WTC11 (cell line): ENCODE measurements at regions not wholly inside any gene's neighbourhood (a gene's known extent, or its start where the extent isn't known, plus 50 kb on each side); places are given as distances from the start of the nearest gene placed in this dataset.

Experiments
- ATAC-seq: fragments of 200-7000 bp; cut with Tn5 transposase; 2 replicates; pipeline ENCODE4 v1.10.0; 2021; ENCODE audit warnings: mild to moderate bottlenecking, moderate library complexity
- CTCF ChIA-PET: fragments of 300-600 bp; sonication (Branson Sonifier 250); formaldehyde crosslinking; loops from one replicate; lab custom pipeline; 2021; ENCODE audit warnings: antibody characterized with exemption; lab: Charles Lee
- POLR2A ChIA-PET: fragments of 350-600 bp; sonication (Branson Sonifier 250); formaldehyde crosslinking; loops from one replicate; lab custom pipeline; 2021; ENCODE audit warnings: antibody characterized with exemption; lab: Charles Lee
- DNase-seq: peaks from one replicate; pipeline ENCODE4 v3.0.0; 2021; ENCODE audit warnings: low spot score
- H3K27ac Mint-ChIP-seq: 2 replicates; pipeline ENCODE4 v1.8.0; 2021; ENCODE audit warnings: mixed read lengths
- H3K27me3 Mint-ChIP-seq: 2 replicates; pipeline ENCODE4 v1.8.0; 2021; ENCODE audit warnings: low read depth, mild to moderate bottlenecking, moderate library complexity, mixed read lengths
- H3K36me3 Mint-ChIP-seq: 2 replicates; pipeline ENCODE4 v1.8.0; 2021; ENCODE audit warnings: mixed read lengths
- H3K4me1 Mint-ChIP-seq: 2 replicates; pipeline ENCODE4 v1.8.0; 2022; ENCODE audit warnings: mixed read lengths
- H3K4me3 Mint-ChIP-seq: 2 replicates; pipeline ENCODE4 v1.8.0; 2021; ENCODE audit warnings: mild to moderate bottlenecking, moderate library complexity, mixed read lengths
- H3K9me3 Mint-ChIP-seq: 2 replicates; pipeline ENCODE4 v1.8.0; 2021; ENCODE audit warnings: mixed read lengths
- ATF1 ChIP-seq: sonication (generic); formaldehyde crosslinking; IDR thresholded peaks from 2 replicates; pipeline ENCODE4 v1.8.1; 2023; ENCODE audit warnings: mild to moderate bottlenecking, moderate library complexity, missing genetic modification reagents
- CTCF ChIP-seq: fragments of 200-600 bp; IDR thresholded peaks from 2 replicates; pipeline ENCODE4 v1.8.0; 2022; ENCODE audit warnings: antibody characterized with exemption
- EMX1 ChIP-seq: fragments of 250-450 bp; sonication (Bioruptor Pico); IDR thresholded peaks from 2 replicates; pipeline ENCODE4 v1.8.0; 2021; ENCODE audit warnings: mild to moderate bottlenecking
- FOXJ3 ChIP-seq: sonication (generic); formaldehyde crosslinking; IDR thresholded peaks from 2 replicates; pipeline ENCODE4 v1.9.0; 2021; ENCODE audit warnings: missing genetic modification reagents, mild to moderate bottlenecking, borderline replicate concordance
- GTF2I ChIP-seq: fragments of 250-450 bp; sonication (Bioruptor Pico); conservative IDR thresholded peaks from 2 replicates; pipeline ENCODE4 v1.4.0; 2021; ENCODE audit warnings: mild to moderate bottlenecking
- MLX ChIP-seq: sonication (generic); formaldehyde crosslinking; IDR thresholded peaks from 2 replicates; pipeline ENCODE4 v1.8.1; 2023; ENCODE audit warnings: mild to moderate bottlenecking, missing genetic modification reagents, moderate library complexity
- MXD4 ChIP-seq: fragments of 250-450 bp; sonication (Bioruptor Pico); IDR thresholded peaks from 2 replicates; pipeline ENCODE4 v1.8.0; 2021; ENCODE audit warnings: mild to moderate bottlenecking, moderate library complexity, borderline replicate concordance
- NFE2L1 ChIP-seq: sonication (generic); formaldehyde crosslinking; IDR thresholded peaks from 2 replicates; pipeline ENCODE4 v1.8.1; 2023; ENCODE audit warnings: missing genetic modification reagents
- PRRX2 ChIP-seq: fragments of 250-450 bp; sonication (Bioruptor Pico); IDR thresholded peaks from 2 replicates; pipeline ENCODE4 v1.8.0; 2021; ENCODE audit warnings: mild to moderate bottlenecking
- ZNF219 ChIP-seq: sonication (generic); formaldehyde crosslinking; IDR thresholded peaks from 2 replicates; pipeline ENCODE4 v1.8.0; 2023; ENCODE audit warnings: missing genetic modification reagents, mild to moderate bottlenecking, borderline replicate concordance
- ZNF263 ChIP-seq: sonication (generic); formaldehyde crosslinking; IDR thresholded peaks from 2 replicates; pipeline ENCODE4 v1.8.1; 2022; ENCODE audit warnings: low read depth, mild to moderate bottlenecking, moderate library complexity, missing genetic modification reagents
- ZNF281 ChIP-seq: sonication (generic); formaldehyde crosslinking; IDR thresholded peaks from 2 replicates; pipeline ENCODE4 v1.8.0; 2023; ENCODE audit warnings: mild to moderate bottlenecking, missing genetic modification reagents
- TF ChIP-seq, protein P1 (sequence below): sonication (generic); formaldehyde crosslinking; IDR thresholded peaks from 2 replicates; pipeline ENCODE4 v1.8.0; 2022; ENCODE audit warnings: mild to moderate bottlenecking, missing genetic modification reagents
- TF ChIP-seq, protein P2 (sequence below): fragments of 250-450 bp; sonication (Bioruptor Pico); IDR thresholded peaks from 2 replicates; pipeline ENCODE4 v1.8.0; 2021; ENCODE audit warnings: mild to moderate bottlenecking
- TF ChIP-seq, protein P3 (sequence below): fragments of 250-450 bp; sonication (Bioruptor Pico); IDR thresholded peaks from 2 replicates; pipeline ENCODE4 v1.9.0; 2021; ENCODE audit warnings: mild to moderate bottlenecking, borderline replicate concordance

DNA sequence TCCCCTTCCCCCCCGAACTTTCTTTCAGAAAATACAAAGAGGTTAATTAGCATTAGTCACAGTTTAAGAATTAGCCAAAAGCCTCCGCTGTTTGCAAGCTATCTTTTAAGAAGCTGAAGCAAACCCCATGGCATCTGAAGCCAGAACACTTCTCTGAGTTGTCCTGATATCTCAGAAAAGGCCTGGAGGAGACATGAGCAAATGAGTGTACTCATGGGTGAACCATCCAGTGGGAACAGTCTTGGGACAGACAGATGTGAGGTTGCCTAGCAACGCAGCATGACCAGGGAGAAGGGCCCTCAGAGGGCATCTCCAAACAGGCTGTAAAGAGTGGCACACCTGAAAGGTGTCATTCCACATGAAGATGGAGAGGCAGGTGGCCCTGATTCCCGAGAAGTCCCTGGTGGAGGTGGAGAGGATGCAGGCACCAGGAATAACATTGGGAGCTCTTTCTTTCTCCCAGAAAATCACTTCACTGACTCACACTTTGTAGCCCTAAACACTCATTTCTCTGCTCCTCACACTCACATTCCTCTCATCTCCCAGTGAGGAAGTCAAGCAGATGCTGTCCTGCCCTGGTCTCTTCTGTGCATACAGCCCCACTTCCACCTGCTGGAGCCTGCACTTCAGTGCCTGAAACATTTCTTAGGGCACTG, 87.0 kb upstream of the TSHZ3 start:
- H3K4me1 Mint-ChIP-seq: peaks cover 7% of the 10 kb centered on the region; the same call in 1 of the 2 replicates
- peaks cover 32% of the 10 kb centered on the region for H3K36me3 Mint-ChIP-seq
- ChIA-PET POLR2A (no interaction called here), CTCF (no interaction called here)
- peaks cover 3% of the 10 kb centered on the region for H3K27me3 Mint-ChIP-seq
- peaks cover 57% of the 10 kb centered on the region for H3K9me3 Mint-ChIP-seq
- TF ChIP-seq, protein P1, sequence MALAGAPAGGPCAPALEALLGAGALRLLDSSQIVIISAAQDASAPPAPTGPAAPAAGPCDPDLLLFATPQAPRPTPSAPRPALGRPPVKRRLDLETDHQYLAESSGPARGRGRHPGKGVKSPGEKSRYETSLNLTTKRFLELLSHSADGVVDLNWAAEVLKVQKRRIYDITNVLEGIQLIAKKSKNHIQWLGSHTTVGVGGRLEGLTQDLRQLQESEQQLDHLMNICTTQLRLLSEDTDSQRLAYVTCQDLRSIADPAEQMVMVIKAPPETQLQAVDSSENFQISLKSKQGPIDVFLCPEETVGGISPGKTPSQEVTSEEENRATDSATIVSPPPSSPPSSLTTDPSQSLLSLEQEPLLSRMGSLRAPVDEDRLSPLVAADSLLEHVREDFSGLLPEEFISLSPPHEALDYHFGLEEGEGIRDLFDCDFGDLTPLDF (CRISPR knock-in tag): no peak
- no peak for TF ChIP-seq MXD4 (CRISPR knock-in tag)
- TF ChIP-seq CTCF: no peak
- TF ChIP-seq EMX1: no peak
- TF ChIP-seq, protein P2, sequence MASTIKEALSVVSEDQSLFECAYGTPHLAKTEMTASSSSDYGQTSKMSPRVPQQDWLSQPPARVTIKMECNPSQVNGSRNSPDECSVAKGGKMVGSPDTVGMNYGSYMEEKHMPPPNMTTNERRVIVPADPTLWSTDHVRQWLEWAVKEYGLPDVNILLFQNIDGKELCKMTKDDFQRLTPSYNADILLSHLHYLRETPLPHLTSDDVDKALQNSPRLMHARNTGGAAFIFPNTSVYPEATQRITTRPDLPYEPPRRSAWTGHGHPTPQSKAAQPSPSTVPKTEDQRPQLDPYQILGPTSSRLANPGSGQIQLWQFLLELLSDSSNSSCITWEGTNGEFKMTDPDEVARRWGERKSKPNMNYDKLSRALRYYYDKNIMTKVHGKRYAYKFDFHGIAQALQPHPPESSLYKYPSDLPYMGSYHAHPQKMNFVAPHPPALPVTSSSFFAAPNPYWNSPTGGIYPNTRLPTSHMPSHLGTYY (CRISPR knock-in tag): no peak
- TF ChIP-seq PRRX2 (CRISPR knock-in tag): no peak
- TF ChIP-seq GTF2I (CRISPR knock-in tag): no peak
- TF ChIP-seq, protein P3, sequence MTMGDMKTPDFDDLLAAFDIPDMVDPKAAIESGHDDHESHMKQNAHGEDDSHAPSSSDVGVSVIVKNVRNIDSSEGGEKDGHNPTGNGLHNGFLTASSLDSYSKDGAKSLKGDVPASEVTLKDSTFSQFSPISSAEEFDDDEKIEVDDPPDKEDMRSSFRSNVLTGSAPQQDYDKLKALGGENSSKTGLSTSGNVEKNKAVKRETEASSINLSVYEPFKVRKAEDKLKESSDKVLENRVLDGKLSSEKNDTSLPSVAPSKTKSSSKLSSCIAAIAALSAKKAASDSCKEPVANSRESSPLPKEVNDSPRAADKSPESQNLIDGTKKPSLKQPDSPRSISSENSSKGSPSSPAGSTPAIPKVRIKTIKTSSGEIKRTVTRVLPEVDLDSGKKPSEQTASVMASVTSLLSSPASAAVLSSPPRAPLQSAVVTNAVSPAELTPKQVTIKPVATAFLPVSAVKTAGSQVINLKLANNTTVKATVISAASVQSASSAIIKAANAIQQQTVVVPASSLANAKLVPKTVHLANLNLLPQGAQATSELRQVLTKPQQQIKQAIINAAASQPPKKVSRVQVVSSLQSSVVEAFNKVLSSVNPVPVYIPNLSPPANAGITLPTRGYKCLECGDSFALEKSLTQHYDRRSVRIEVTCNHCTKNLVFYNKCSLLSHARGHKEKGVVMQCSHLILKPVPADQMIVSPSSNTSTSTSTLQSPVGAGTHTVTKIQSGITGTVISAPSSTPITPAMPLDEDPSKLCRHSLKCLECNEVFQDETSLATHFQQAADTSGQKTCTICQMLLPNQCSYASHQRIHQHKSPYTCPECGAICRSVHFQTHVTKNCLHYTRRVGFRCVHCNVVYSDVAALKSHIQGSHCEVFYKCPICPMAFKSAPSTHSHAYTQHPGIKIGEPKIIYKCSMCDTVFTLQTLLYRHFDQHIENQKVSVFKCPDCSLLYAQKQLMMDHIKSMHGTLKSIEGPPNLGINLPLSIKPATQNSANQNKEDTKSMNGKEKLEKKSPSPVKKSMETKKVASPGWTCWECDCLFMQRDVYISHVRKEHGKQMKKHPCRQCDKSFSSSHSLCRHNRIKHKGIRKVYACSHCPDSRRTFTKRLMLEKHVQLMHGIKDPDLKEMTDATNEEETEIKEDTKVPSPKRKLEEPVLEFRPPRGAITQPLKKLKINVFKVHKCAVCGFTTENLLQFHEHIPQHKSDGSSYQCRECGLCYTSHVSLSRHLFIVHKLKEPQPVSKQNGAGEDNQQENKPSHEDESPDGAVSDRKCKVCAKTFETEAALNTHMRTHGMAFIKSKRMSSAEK (CRISPR knock-in tag): no peak
- no peak for TF ChIP-seq ATF1
- no peak for TF ChIP-seq ZNF281
- no peak for TF ChIP-seq MLX (CRISPR knock-in tag)
- no peak for TF ChIP-seq FOXJ3 (CRISPR knock-in tag)
- no peak for TF ChIP-seq ZNF263 (CRISPR knock-in tag)
- TF ChIP-seq ZNF219 (CRISPR knock-in tag): no peak
- no peak for TF ChIP-seq NFE2L1 (CRISPR knock-in tag)
- no peak overlapping the region for H3K4me3 Mint-ChIP-seq
- no peak for DNase-seq
- ATAC-seq: no peak
- no peak overlapping the region for H3K27ac Mint-ChIP-seq
